HEK293 (cell line): ENCODE measurements at regions not wholly inside any gene's neighbourhood (a gene's known extent, or its start where the extent isn't known, plus 50 kb on each side); places are given as distances from the start of the nearest gene placed in this dataset.

Experiments
- CTCF ChIP-seq: fragments of 450-650 bp; formaldehyde crosslinking; IDR thresholded peaks from 2 replicates; pipeline ENCODE4 v1.5.1; 2016; ENCODE audit warnings: missing biosample characterization, missing genetic modification characterization
- TSHZ1 ChIP-seq: fragments of 450-650 bp; formaldehyde crosslinking; IDR thresholded peaks from 2 replicates; pipeline ENCODE4 v1.5.1; 2016; ENCODE audit warnings: missing biosample characterization, missing genetic modification characterization, borderline replicate concordance
- ZNF221 ChIP-seq: fragments of 450-650 bp; formaldehyde crosslinking; IDR thresholded peaks from 2 replicates; pipeline ENCODE4 v1.5.1; 2017; ENCODE audit warnings: missing biosample characterization, missing genetic modification characterization, borderline replicate concordance
- ZNF274 ChIP-seq, 2 experiments: fragments of 200-500 bp in 1 of 2; fragments of 450-650 bp in 1 of 2; sonication (Bioruptor generic) in 1 of 2; formaldehyde crosslinking in 1 of 2; IDR thresholded peaks; 2 replicates each; pipeline versions ENCODE4 v1.5.1 to v1.6.1; 2014 to 2016; ENCODE audit warnings: borderline replicate concordance in 1 of 2, inconsistent platforms in 1 of 2, low read length in 1 of 2, missing biosample characterization in 1 of 2, missing genetic modification characterization in 1 of 2
- ZNF426 ChIP-seq: fragments of 450-650 bp; formaldehyde crosslinking; IDR thresholded peaks from 2 replicates; pipeline ENCODE4 v1.5.1; 2017; ENCODE audit warnings: missing biosample characterization, missing genetic modification characterization, mild to moderate bottlenecking, inconsistent platforms, moderate library complexity

DNA sequence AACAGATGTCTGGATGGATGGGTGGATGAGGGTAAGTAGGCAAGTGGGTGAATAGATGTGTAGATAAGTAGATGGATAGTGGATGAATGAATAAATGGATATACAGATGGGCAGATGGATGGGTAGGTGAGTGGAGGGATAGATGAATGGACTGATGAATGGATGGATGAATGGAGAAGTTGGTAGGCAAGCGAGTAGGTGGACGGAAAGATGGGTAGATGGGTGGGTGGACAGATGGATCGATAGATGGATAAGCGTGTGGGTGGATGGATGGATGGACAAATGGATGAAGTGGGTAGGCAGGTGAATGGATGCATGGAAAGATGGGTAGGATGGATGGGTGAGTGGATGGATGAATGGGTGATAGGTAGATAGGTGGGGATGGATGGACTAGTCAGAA is 393.2 kb downstream of the SHANK2 start:
- TF ChIP-seq ZNF274 (IDR thresholded peaks at IDR 0.05; ENCODE audit: low read length), result no peak
- TF ChIP-seq ZNF274 (tag by site-specific recombination; IDR thresholded peaks at IDR 0.05; ENCODE audit: borderline replicate concordance), result no peak
- TF ChIP-seq CTCF (tag by site-specific recombination), result no peak
- TF ChIP-seq ZNF426 (tag by site-specific recombination), result no peak
- no peak for TF ChIP-seq TSHZ1
- no peak for TF ChIP-seq ZNF221 (tag by site-specific recombination)
